ENCODE measurements at regions not wholly inside any gene's neighbourhood (a gene's known extent, or its start where the extent isn't known, plus 50 kb on each side); places are given as distances from the start of the nearest gene placed in this dataset.

- DNase-seq (ENCODE audit: unreplicated experiment) = no peak
- TF ChIP-seq CTCF (IDR thresholded peaks at IDR 0.05; ENCODE audit: unreplicated experiment) = no peak
- Mint-ChIP-seq H3K27me3 (ENCODE audit: insufficient read depth, unreplicated experiment) (no peaks in the 10 kb centered on the region), H3K36me3 (ENCODE audit: insufficient read depth, unreplicated experiment) (peaks cover 66% of the 10 kb centered on the region), H3K27ac (ENCODE audit: low read depth, unreplicated experiment) (no peak overlapping the region), H3K9me3 (ENCODE audit: unreplicated experiment) (no peaks in the 10 kb centered on the region), H3K4me3 (ENCODE audit: unreplicated experiment) (no peak overlapping the region), H3K4me1 (ENCODE audit: insufficient read depth, unreplicated experiment) (no peaks in the 10 kb centered on the region)
- intact Hi-C loops (cut with micrococcal nuclease) = no loop called here
- CTCF ChIA-PET = interaction anchor here (0.6 kb wide), 1 partner anchor 1904 kb away, joined by 3 read pairs; no protein-coding TSS in a partner anchor
- POLR2A ChIA-PET = no interaction called here
- BruUV-seq (replicated peaks) = no TSS peak
These were observed 89.8 kb downstream of the KPNA2 start for GRCh38 chr17:68125111-68125870.

GRCh38 chr17:68127914-68128313 lies 92.4 kb downstream of the KPNA2 start:
- BruUV-seq (replicated peaks) = no TSS peak
- H3K9me3 Mint-ChIP-seq (ENCODE audit: unreplicated experiment) = no peaks in the 10 kb centered on the region
- TF ChIP-seq CTCF (IDR thresholded peaks at IDR 0.05; ENCODE audit: unreplicated experiment) = no peak
- no peak for DNase-seq (ENCODE audit: unreplicated experiment)
- POLR2A ChIA-PET = no interaction called here
- H3K4me3 Mint-ChIP-seq (ENCODE audit: unreplicated experiment) = no peak overlapping the region
- H3K27ac Mint-ChIP-seq (ENCODE audit: low read depth, unreplicated experiment) = no peak overlapping the region
- no peaks in the 10 kb centered on the region for H3K4me1 Mint-ChIP-seq (ENCODE audit: insufficient read depth, unreplicated experiment)
- intact Hi-C loops (cut with micrococcal nuclease) = no loop called here
- CTCF ChIA-PET = no interaction called here
- peaks cover 56% of the 10 kb centered on the region for H3K36me3 Mint-ChIP-seq (ENCODE audit: insufficient read depth, unreplicated experiment)
- H3K27me3 Mint-ChIP-seq (ENCODE audit: insufficient read depth, unreplicated experiment) = no peaks in the 10 kb centered on the region

GRCh38 chr17:68131456-68131855 lies 95.9 kb downstream of the KPNA2 start:
- H3K4me1 Mint-ChIP-seq (ENCODE audit: insufficient read depth, unreplicated experiment) = no peaks in the 10 kb centered on the region
- H3K27ac Mint-ChIP-seq (ENCODE audit: low read depth, unreplicated experiment) = no peak overlapping the region
- no peak for TF ChIP-seq CTCF (IDR thresholded peaks at IDR 0.05; ENCODE audit: unreplicated experiment)
- ChIA-PET CTCF (no interaction called here), POLR2A (interaction anchor here (1.0 kb wide), 1 partner anchor 26 kb away, joined by 4 read pairs; no protein-coding TSS in a partner anchor)
- DNase-seq (ENCODE audit: unreplicated experiment) = no peak
- H3K4me3 Mint-ChIP-seq (ENCODE audit: unreplicated experiment) = no peak overlapping the region
- no peaks in the 10 kb centered on the region for H3K27me3 Mint-ChIP-seq (ENCODE audit: insufficient read depth, unreplicated experiment)
- no TSS peak for BruUV-seq (replicated peaks)
- no peaks in the 10 kb centered on the region for H3K9me3 Mint-ChIP-seq (ENCODE audit: unreplicated experiment)
- peaks cover 30% of the 10 kb centered on the region for H3K36me3 Mint-ChIP-seq (ENCODE audit: insufficient read depth, unreplicated experiment)
- intact Hi-C loops (cut with micrococcal nuclease) = no loop called here

- Mint-ChIP-seq H3K27me3 (ENCODE audit: insufficient read depth, unreplicated experiment) (no peaks in the 10 kb centered on the region), H3K36me3 (ENCODE audit: insufficient read depth, unreplicated experiment) (peaks cover 16% of the 10 kb centered on the region), H3K9me3 (ENCODE audit: unreplicated experiment) (no peaks in the 10 kb centered on the region), H3K4me3 (ENCODE audit: unreplicated experiment) (no peak overlapping the region), H3K4me1 (ENCODE audit: insufficient read depth, unreplicated experiment) (no peaks in the 10 kb centered on the region), H3K27ac (ENCODE audit: low read depth, unreplicated experiment) (no peak overlapping the region)
- POLR2A ChIA-PET = no interaction called here
- TF ChIP-seq CTCF (IDR thresholded peaks at IDR 0.05; ENCODE audit: unreplicated experiment) = no peak
- BruUV-seq (replicated peaks) = no TSS peak
- DNase-seq (ENCODE audit: unreplicated experiment) = no peak
- CTCF ChIA-PET = no interaction called here
- intact Hi-C loops (cut with micrococcal nuclease) = no loop called here
These were observed 98.0 kb downstream of the KPNA2 start for GRCh38 chr17:68133346-68134045.

Measured in MCF 10A (cell line).